Effector memory CD8-positive, alpha-beta T cell (primary cell): ENCODE measurements at regions not wholly inside any gene's neighbourhood (a gene's known extent, or its start where the extent isn't known, plus 50 kb on each side); places are given as distances from the start of the nearest gene placed in this dataset.
A peak's percentile ranks its signal among the peaks of the same experiment; 100 is the strongest.

Experiments
- ATAC-seq: fragments of 150-1000 bp; cut with Tn5 transposase; replicated peaks from 2 replicates; pipeline ENCODE4 v1.10.0; 2021; ENCODE audit warnings: mild to moderate bottlenecking, moderate library complexity
- DNase-seq, 3 experiments: peaks; one replicate each; pipeline ENCODE4 v3.0.0; 2021
- H3K27ac Mint-ChIP-seq, 2 donors: one replicate each; pipeline ENCODE4 v1.8.0; 2022; ENCODE audit warnings: mild to moderate bottlenecking in 2 of 2, mixed read lengths in 2 of 2, moderate library complexity in 2 of 2
- H3K27me3 Mint-ChIP-seq, 2 donors: one replicate each; pipeline ENCODE4 v1.8.0; 2022; ENCODE audit warnings: mixed read lengths in 2 of 2
- H3K36me3 Mint-ChIP-seq: one replicate; pipeline ENCODE4 v1.8.0; 2022; ENCODE audit warnings: mild to moderate bottlenecking, moderate library complexity, mixed read lengths; ENCODE audit not compliant: insufficient read depth
- H3K4me1 Mint-ChIP-seq, 2 donors: one replicate each; pipeline ENCODE4 v1.8.0; 2022; ENCODE audit warnings: low read depth in 2 of 2, mixed read lengths in 2 of 2
- H3K4me3 Mint-ChIP-seq, 2 donors: one replicate each; pipeline ENCODE4 v1.8.0; 2022; ENCODE audit warnings: mild to moderate bottlenecking in 2 of 2, mixed read lengths in 2 of 2, moderate library complexity in 2 of 2
- H3K9me3 Mint-ChIP-seq, 2 donors: one replicate each; pipeline ENCODE4 v1.8.0; 2022; ENCODE audit warnings: mixed read lengths in 2 of 2

GRCh38 chr2:158025255-158025996, 76.2 kb upstream of the UPP2 start:
- Mint-ChIP-seq H3K4me1 (peaks cover 0 to 4% of the 10 kb centered on the region in 2 donors), H3K27ac (no peak overlapping the region), H3K4me3 (no peak overlapping the region), H3K27me3 (peaks cover 0 to 12% of the 10 kb centered on the region in 2 donors), H3K9me3 (no peaks in the 10 kb centered on the region), H3K36me3 (no peaks in the 10 kb centered on the region)
- ATAC-seq (no peak), DNase-seq (no peak)

- ATAC-seq = peak; percentile 49
- H3K4me3 Mint-ChIP-seq = no peak overlapping the region
- H3K4me1 Mint-ChIP-seq = peaks cover 0 to 4% of the 10 kb centered on the region in 2 donors
- H3K27me3 Mint-ChIP-seq = peaks cover 0 to 12% of the 10 kb centered on the region in 2 donors
- peak; percentile 24 to 42 (median 33) for DNase-seq
- H3K27ac Mint-ChIP-seq = no peak overlapping the region
- no peaks in the 10 kb centered on the region for H3K9me3 Mint-ChIP-seq
- H3K36me3 Mint-ChIP-seq = no peaks in the 10 kb centered on the region
Observed at GRCh38 chr2:158024288-158024898, 77.3 kb upstream of the UPP2 start.

GRCh38 chr2:158022888-158023287, 78.8 kb upstream of the UPP2 start:
- Mint-ChIP-seq H3K36me3 (no peaks in the 10 kb centered on the region), H3K9me3 (no peaks in the 10 kb centered on the region), H3K4me1 (peaks cover 0 to 4% of the 10 kb centered on the region in 2 donors), H3K27ac (no peak overlapping the region), H3K27me3 (peaks cover 10 to 12% of the 10 kb centered on the region in 2 donors), H3K4me3 (no peak overlapping the region)
- no peak for ATAC-seq
- no peak for DNase-seq

GRCh38 chr2:158021226-158021625, 80.5 kb upstream of the UPP2 start:
- Mint-ChIP-seq H3K36me3 (no peaks in the 10 kb centered on the region), H3K9me3 (no peaks in the 10 kb centered on the region), H3K4me1 (peaks cover 0 to 4% of the 10 kb centered on the region in 2 donors), H3K27me3 (peaks cover 10 to 11% of the 10 kb centered on the region in 2 donors), H3K27ac (no peak overlapping the region), H3K4me3 (no peak overlapping the region)
- ATAC-seq (no peak), DNase-seq (no peak)

- Mint-ChIP-seq H3K4me3 (no peak overlapping the region), H3K36me3 (no peaks in the 10 kb centered on the region), H3K9me3 (no peaks in the 10 kb centered on the region), H3K27me3 (peaks cover 0 to 10% of the 10 kb centered on the region in 2 donors), H3K27ac (peak overlapping the region in 1 of 2 donors; percentile 14), H3K4me1 (peaks cover 0 to 2% of the 10 kb centered on the region in 2 donors)
- DNase-seq = no peak
- peak; percentile 27 for ATAC-seq
Observed at GRCh38 chr2:158015428-158016076, 86.1 kb upstream of the UPP2 start.

GRCh38 chr2:158013891-158014290, 87.8 kb upstream of the UPP2 start:
- Mint-ChIP-seq H3K4me3 (no peak overlapping the region), H3K36me3 (no peaks in the 10 kb centered on the region), H3K9me3 (no peaks in the 10 kb centered on the region), H3K27ac (no peak overlapping the region), H3K27me3 (peaks cover 0 to 10% of the 10 kb centered on the region in 2 donors), H3K4me1 (peaks cover 0 to 2% of the 10 kb centered on the region in 2 donors)
- DNase-seq (no peak), ATAC-seq (no peak)

GRCh38 chr2:158011055-158011771, 90.5 kb upstream of the UPP2 start:
- Mint-ChIP-seq H3K4me3 (no peak overlapping the region), H3K27me3 (peaks cover 0 to 5% of the 10 kb centered on the region in 2 donors), H3K27ac (no peak overlapping the region), H3K36me3 (no peaks in the 10 kb centered on the region), H3K9me3 (no peaks in the 10 kb centered on the region), H3K4me1 (peaks cover 0 to 2% of the 10 kb centered on the region in 2 donors)
- DNase-seq = no peak
- ATAC-seq = no peak

GRCh38 chr2:158009399-158009798, 92.3 kb upstream of the UPP2 start:
- DNase-seq = no peak
- H3K9me3 Mint-ChIP-seq = no peaks in the 10 kb centered on the region

GRCh38 chr2:158006961-158007719, 94.5 kb upstream of the UPP2 start:
- H3K27me3 Mint-ChIP-seq = peaks cover 0 to 10% of the 10 kb centered on the region in 2 donors
- H3K9me3 Mint-ChIP-seq = no peaks in the 10 kb centered on the region
- H3K4me3 Mint-ChIP-seq = no peak overlapping the region
- H3K27ac Mint-ChIP-seq = peak overlapping the region in 1 of 2 donors; percentile 2
- H3K36me3 Mint-ChIP-seq = no peaks in the 10 kb centered on the region
- DNase-seq (no peak), ATAC-seq (no peak)
- H3K4me1 Mint-ChIP-seq = no peaks in the 10 kb centered on the region

More at GRCh38 chr2:158009399-158009798, 92.3 kb upstream of the UPP2 start:
- H3K4me3 Mint-ChIP-seq = no peak overlapping the region
- peaks cover 0 to 10% of the 10 kb centered on the region in 2 donors for H3K27me3 Mint-ChIP-seq
- no peak overlapping the region for H3K27ac Mint-ChIP-seq
- H3K4me1 Mint-ChIP-seq = no peaks in the 10 kb centered on the region
- ATAC-seq = no peak
- no peaks in the 10 kb centered on the region for H3K36me3 Mint-ChIP-seq

GRCh38 chr2:158004126-158004764, 97.4 kb upstream of the UPP2 start:
- peaks cover 0 to 14% of the 10 kb centered on the region in 2 donors for H3K27me3 Mint-ChIP-seq
- H3K36me3 Mint-ChIP-seq = no peaks in the 10 kb centered on the region
- no peaks in the 10 kb centered on the region for H3K4me1 Mint-ChIP-seq
- DNase-seq (no peak), ATAC-seq (no peak)
- H3K4me3 Mint-ChIP-seq = no peak overlapping the region
- no peaks in the 10 kb centered on the region for H3K9me3 Mint-ChIP-seq
- no peak overlapping the region for H3K27ac Mint-ChIP-seq

- DNase-seq (no peak), ATAC-seq (no peak)
- Mint-ChIP-seq H3K9me3 (peaks cover 0 to 3% of the 10 kb centered on the region in 2 donors), H3K4me3 (no peak overlapping the region), H3K4me1 (no peaks in the 10 kb centered on the region), H3K27ac (no peak overlapping the region), H3K36me3 (no peaks in the 10 kb centered on the region), H3K27me3 (peaks cover 0 to 21% of the 10 kb centered on the region in 2 donors)
Observed at GRCh38 chr2:158002079-158002478, 99.6 kb upstream of the UPP2 start.

- Mint-ChIP-seq H3K4me1 (no peaks in the 10 kb centered on the region), H3K4me3 (no peak overlapping the region), H3K27me3 (peaks cover 0 to 15% of the 10 kb centered on the region in 2 donors), H3K36me3 (no peaks in the 10 kb centered on the region), H3K9me3 (peaks cover 0 to 3% of the 10 kb centered on the region in 2 donors), H3K27ac (no peak overlapping the region)
- no peak for ATAC-seq
- DNase-seq = no peak
Observed at GRCh38 chr2:157996799-157997198, 104.9 kb upstream of the UPP2 start.
